Neural cell (in vitro differentiated cells): ENCODE measurements at regions not wholly inside any gene's neighbourhood (a gene's known extent, or its start where the extent isn't known, plus 50 kb on each side); places are given as distances from the start of the nearest gene placed in this dataset.

ENCODE experiments used
- EZH2 ChIP-seq: fragments of 200-600, 300-800 bp; shearing (Covaris generic), sonication (generic); IDR thresholded peaks from 2 replicates; pipeline ENCODE4 v1.6.1; 2014; ENCODE audit warnings: antibody characterized with exemption, low read length, borderline replicate concordance, mild to moderate bottlenecking; ENCODE audit not compliant: insufficient read depth, poor library complexity, severe bottlenecking
- TF ChIP-seq, protein P1 (sequence below): fragments of 450-650 bp; IDR thresholded peaks from 2 replicates; pipeline ENCODE4 v1.5.1; 2014; ENCODE audit warnings: antibody characterized with exemption, mild to moderate bottlenecking, moderate library complexity; ENCODE audit not compliant: poor library complexity, severe bottlenecking

DNA sequence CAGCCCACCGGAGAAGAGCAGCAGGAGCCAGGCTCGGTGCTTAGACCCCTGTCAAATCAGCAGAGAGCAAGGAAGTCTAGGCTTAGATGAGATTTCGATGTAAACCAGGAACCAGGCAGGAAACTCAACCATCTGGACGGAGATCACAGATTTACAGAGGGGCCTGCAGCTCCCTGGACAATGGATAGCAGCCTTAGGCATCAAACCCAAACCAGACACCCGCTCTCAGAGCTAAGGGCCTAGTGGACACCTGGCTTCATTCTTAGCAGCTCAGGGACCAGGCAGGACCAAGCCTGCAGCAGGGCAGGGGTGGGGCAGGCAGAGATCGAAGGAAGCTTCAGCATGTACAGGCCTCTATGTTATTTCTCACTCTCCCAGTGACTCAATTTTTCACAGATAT is 127.8 kb upstream of the FMN2 start:
- TF ChIP-seq EZH2, result no peak
- TF ChIP-seq, protein P1, sequence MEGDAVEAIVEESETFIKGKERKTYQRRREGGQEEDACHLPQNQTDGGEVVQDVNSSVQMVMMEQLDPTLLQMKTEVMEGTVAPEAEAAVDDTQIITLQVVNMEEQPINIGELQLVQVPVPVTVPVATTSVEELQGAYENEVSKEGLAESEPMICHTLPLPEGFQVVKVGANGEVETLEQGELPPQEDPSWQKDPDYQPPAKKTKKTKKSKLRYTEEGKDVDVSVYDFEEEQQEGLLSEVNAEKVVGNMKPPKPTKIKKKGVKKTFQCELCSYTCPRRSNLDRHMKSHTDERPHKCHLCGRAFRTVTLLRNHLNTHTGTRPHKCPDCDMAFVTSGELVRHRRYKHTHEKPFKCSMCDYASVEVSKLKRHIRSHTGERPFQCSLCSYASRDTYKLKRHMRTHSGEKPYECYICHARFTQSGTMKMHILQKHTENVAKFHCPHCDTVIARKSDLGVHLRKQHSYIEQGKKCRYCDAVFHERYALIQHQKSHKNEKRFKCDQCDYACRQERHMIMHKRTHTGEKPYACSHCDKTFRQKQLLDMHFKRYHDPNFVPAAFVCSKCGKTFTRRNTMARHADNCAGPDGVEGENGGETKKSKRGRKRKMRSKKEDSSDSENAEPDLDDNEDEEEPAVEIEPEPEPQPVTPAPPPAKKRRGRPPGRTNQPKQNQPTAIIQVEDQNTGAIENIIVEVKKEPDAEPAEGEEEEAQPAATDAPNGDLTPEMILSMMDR, result no peak
